ENCODE measurements at regions not wholly inside any gene's neighbourhood (a gene's known extent, or its start where the extent isn't known, plus 50 kb on each side); places are given as distances from the start of the nearest gene placed in this dataset.

- Mint-ChIP-seq H3K4me1 (ENCODE audit: low read depth, unreplicated experiment) (peaks cover 13% of the 10 kb centered on the region), H3K27ac (ENCODE audit: unreplicated experiment) (peak overlapping the region; percentile 88)
- DNase-seq (ENCODE audit: low read depth) = peak; percentile 60
Observed at GRCh38 chr4:153083447-153083947, 120.7 kb upstream of the TRIM2 start.

GRCh38 chr4:153084224-153084979 lies 119.8 kb upstream of the TRIM2 start:
- H3K9ac ChIP-seq (ENCODE audit: low read length) = no peak overlapping the region
- H3K9me3 ChIP-seq (ENCODE audit: insufficient read depth, low read depth, low read length) = no peaks in the 10 kb centered on the region
- no peaks in the 10 kb centered on the region for H4K20me1 ChIP-seq (ENCODE audit: insufficient read depth, low read length)
- Mint-ChIP-seq H3K4me1 (ENCODE audit: low read depth, unreplicated experiment) (peaks cover 13% of the 10 kb centered on the region), H3K4me3 (ENCODE audit: unreplicated experiment) (no peak overlapping the region), H3K36me3 (ENCODE audit: low read depth, unreplicated experiment) (no peaks in the 10 kb centered on the region), H3K9me3 (ENCODE audit: unreplicated experiment) (peaks cover 1% of the 10 kb centered on the region), H3K27ac (ENCODE audit: unreplicated experiment) (no peak overlapping the region), H3K27me3 (ENCODE audit: low read depth, unreplicated experiment) (peaks cover 20% of the 10 kb centered on the region)
- H3K4me2 ChIP-seq (ENCODE audit: low read length) = no peak overlapping the region
- no peaks in the 10 kb centered on the region for H3K79me2 ChIP-seq (ENCODE audit: insufficient read depth, low read length)
- H3K4me1 ChIP-seq (ENCODE audit: insufficient read depth, low read length) = peaks cover 6% of the 10 kb centered on the region
- no peaks in the 10 kb centered on the region for H3K36me3 ChIP-seq (ENCODE audit: insufficient read depth, low read length)
- peaks cover 5% of the 10 kb centered on the region for H3K27me3 ChIP-seq (ENCODE audit: insufficient read depth, low read length)
- no peak overlapping the region for H2AFZ ChIP-seq (ENCODE audit: low read depth, low read length)
- no peak for FAIRE-seq
- DNase-seq (ENCODE audit: low read depth) = no peak
- no peak overlapping the region for H3K4me3 ChIP-seq (ENCODE audit: insufficient read depth, low read depth, low read length)
- no peak overlapping the region for H3K27ac ChIP-seq (ENCODE audit: low read depth, low read length)
- TF ChIP-seq EZH2 (IDR thresholded peaks at IDR 0.05; ENCODE audit: insufficient read depth, low read length) = no peak
- no peak for TF ChIP-seq CTCF (IDR thresholded peaks at IDR 0.05; ENCODE audit: insufficient read depth, low read depth, low read length)

More at GRCh38 chr4:153083447-153083947, 120.7 kb upstream of the TRIM2 start:
- Histone ChIP-seq H3K4me1 (ENCODE audit: insufficient read depth, low read length) (peaks cover 6% of the 10 kb centered on the region), H2AFZ (ENCODE audit: low read depth, low read length) (peak overlapping the region; percentile 54), H3K36me3 (ENCODE audit: insufficient read depth, low read length) (no peaks in the 10 kb centered on the region), H3K9me3 (ENCODE audit: insufficient read depth, low read depth, low read length) (no peaks in the 10 kb centered on the region), H3K79me2 (ENCODE audit: insufficient read depth, low read length) (no peaks in the 10 kb centered on the region), H3K9ac (ENCODE audit: low read length) (no peak overlapping the region), H3K4me2 (ENCODE audit: low read length) (peak overlapping the region; percentile 54), H4K20me1 (ENCODE audit: insufficient read depth, low read length) (no peaks in the 10 kb centered on the region), H3K4me3 (ENCODE audit: insufficient read depth, low read depth, low read length) (no peak overlapping the region), H3K27ac (ENCODE audit: low read depth, low read length) (no peak overlapping the region), H3K27me3 (ENCODE audit: insufficient read depth, low read length) (peaks cover 5% of the 10 kb centered on the region)
- peaks cover 23% of the 10 kb centered on the region for H3K27me3 Mint-ChIP-seq (ENCODE audit: low read depth, unreplicated experiment)
- H3K9me3 Mint-ChIP-seq (ENCODE audit: unreplicated experiment) = peaks cover 1% of the 10 kb centered on the region
- no peak overlapping the region for H3K4me3 Mint-ChIP-seq (ENCODE audit: unreplicated experiment)
- H3K36me3 Mint-ChIP-seq (ENCODE audit: low read depth, unreplicated experiment) = no peaks in the 10 kb centered on the region
- TF ChIP-seq CTCF (IDR thresholded peaks at IDR 0.05; ENCODE audit: insufficient read depth, low read depth, low read length) (peak; percentile 62), EZH2 (IDR thresholded peaks at IDR 0.05; ENCODE audit: insufficient read depth, low read length) (no peak)
- FAIRE-seq = peak; percentile 92

All from astrocyte (in vitro differentiated cells and primary cell).